ENCODE measurements at regions not wholly inside any gene's neighbourhood (a gene's known extent, or its start where the extent isn't known, plus 50 kb on each side); places are given as distances from the start of the nearest gene placed in this dataset.

DNA sequence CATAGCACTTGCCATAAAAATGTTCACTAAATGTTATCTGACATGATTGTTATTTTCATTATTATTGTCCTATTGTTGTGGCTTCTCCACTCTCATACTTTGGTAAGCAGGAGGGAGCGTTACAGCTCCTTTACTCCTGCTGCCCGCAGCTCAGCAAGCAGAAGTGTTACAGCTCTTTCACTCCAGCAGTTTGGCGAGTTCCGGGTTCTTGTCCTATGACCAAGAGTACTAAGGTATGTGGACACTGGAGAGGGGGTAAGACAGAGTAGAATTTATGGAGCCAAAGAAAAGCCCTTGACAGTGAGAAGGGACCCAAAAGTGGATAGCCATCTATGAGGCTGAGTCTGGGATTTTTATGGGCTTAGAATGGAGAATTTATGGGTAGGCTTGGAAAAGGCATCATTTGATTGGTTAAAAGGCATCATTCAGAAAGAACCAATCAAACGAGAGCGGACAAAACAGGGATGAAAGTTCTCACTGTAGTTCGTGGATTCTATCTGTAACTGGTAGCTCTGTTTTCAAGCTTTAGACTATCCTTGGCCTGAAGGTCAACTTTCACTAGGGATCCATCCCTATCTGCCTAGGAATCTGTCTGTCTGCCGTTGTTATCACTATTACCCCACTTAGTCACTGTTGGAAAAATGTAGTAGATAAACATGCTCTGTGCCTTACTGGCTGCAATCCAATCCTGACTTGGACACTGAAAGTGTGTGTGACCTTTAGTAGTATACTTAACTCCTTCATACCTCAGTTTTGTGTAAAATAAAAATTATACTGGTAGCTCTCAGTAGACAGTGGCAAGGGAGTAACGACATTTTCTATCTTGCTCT is 545.6 kb upstream of the LCORL start (continued):
- TF ChIP-seq, protein P1, sequence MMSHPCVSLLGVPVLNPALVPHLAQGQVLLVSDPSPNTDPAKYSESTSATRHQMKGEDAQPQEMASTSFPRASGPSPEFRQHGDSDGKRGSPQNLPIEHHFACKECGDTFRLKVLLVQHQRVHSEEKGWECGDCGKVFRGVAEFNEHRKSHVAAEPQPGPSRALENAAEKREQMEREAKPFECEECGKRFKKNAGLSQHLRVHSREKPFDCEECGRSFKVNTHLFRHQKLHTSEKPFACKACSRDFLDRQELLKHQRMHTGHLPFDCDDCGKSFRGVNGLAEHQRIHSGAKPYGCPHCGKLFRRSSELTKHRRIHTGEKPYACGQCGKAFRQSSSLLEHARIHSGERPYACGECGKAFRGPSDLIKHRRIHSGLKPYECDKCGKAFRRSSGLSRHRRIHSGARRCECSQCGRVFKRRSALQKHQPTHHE (CRISPR knock-in tag; IDR thresholded peaks at IDR 0.05; ENCODE audit: borderline replicate concordance): no peak
- TF ChIP-seq ZNF615 (CRISPR knock-in tag; IDR thresholded peaks at IDR 0.05; ENCODE audit: borderline replicate concordance) (no peak), ADNP (CRISPR knock-in tag; IDR thresholded peaks at IDR 0.05) (no peak), ZNF10 (CRISPR knock-in tag; IDR thresholded peaks at IDR 0.05; ENCODE audit: borderline replicate concordance, low read depth) (no peak), GATA4 (IDR thresholded peaks at IDR 0.05; ENCODE audit: borderline replicate concordance, low read depth) (peak; percentile 95), MBD4 (IDR thresholded peaks at IDR 0.05; ENCODE audit: borderline replicate concordance, low read length) (no peak), PRPF4 (IDR thresholded peaks at IDR 0.05; ENCODE audit: low read depth, low read length, poor library complexity, severe bottlenecking) (no peak), SMARCE1 (IDR thresholded peaks at IDR 0.05; ENCODE audit: borderline replicate concordance) (no peak), RELA (CRISPR knock-in tag; IDR thresholded peaks at IDR 0.05) (no peak), CREM (IDR thresholded peaks at IDR 0.05) (peak; percentile 69; the same call in 1 of the 2 replicates), CREM (CRISPR knock-in tag; IDR thresholded peaks at IDR 0.05) (no peak), SRY (CRISPR knock-in tag; IDR thresholded peaks at IDR 0.05) (no peak), ZNF556 (CRISPR knock-in tag; IDR thresholded peaks at IDR 0.05; ENCODE audit: borderline replicate concordance) (peak; percentile 34; the same call in 1 of the 2 replicates), MTA3 (CRISPR knock-in tag; IDR thresholded peaks at IDR 0.05) (no peak), ZNF772 (CRISPR knock-in tag; IDR thresholded peaks at IDR 0.05) (no peak), ZNF432 (CRISPR knock-in tag; IDR thresholded peaks at IDR 0.05; ENCODE audit: borderline replicate concordance) (no peak), ZNF564 (CRISPR knock-in tag; IDR thresholded peaks at IDR 0.05) (no peak)
- TF ChIP-seq, protein P2, sequence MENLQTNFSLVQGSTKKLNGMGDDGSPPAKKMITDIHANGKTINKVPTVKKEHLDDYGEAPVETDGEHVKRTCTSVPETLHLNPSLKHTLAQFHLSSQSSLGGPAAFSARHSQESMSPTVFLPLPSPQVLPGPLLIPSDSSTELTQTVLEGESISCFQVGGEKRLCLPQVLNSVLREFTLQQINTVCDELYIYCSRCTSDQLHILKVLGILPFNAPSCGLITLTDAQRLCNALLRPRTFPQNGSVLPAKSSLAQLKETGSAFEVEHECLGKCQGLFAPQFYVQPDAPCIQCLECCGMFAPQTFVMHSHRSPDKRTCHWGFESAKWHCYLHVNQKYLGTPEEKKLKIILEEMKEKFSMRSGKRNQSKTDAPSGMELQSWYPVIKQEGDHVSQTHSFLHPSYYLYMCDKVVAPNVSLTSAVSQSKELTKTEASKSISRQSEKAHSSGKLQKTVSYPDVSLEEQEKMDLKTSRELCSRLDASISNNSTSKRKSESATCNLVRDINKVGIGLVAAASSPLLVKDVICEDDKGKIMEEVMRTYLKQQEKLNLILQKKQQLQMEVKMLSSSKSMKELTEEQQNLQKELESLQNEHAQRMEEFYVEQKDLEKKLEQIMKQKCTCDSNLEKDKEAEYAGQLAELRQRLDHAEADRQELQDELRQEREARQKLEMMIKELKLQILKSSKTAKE (CRISPR knock-in tag; IDR thresholded peaks at IDR 0.05; ENCODE audit: borderline replicate concordance): peak; percentile 95
- TF ChIP-seq, protein P3, sequence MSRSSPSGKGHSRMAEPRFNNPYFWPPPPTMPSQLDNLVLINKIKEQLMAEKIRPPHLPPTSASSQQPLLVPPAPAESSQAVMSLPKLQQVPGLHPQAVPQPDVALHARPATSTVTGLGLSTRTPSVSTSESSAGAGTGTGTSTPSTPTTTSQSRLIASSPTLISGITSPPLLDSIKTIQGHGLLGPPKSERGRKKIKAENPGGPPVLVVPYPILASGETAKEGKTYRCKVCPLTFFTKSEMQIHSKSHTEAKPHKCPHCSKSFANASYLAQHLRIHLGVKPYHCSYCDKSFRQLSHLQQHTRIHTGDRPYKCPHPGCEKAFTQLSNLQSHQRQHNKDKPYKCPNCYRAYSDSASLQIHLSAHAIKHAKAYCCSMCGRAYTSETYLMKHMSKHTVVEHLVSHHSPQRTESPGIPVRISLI (CRISPR knock-in tag; IDR thresholded peaks at IDR 0.05; ENCODE audit: borderline replicate concordance): no peak
- TF ChIP-seq, protein P4, sequence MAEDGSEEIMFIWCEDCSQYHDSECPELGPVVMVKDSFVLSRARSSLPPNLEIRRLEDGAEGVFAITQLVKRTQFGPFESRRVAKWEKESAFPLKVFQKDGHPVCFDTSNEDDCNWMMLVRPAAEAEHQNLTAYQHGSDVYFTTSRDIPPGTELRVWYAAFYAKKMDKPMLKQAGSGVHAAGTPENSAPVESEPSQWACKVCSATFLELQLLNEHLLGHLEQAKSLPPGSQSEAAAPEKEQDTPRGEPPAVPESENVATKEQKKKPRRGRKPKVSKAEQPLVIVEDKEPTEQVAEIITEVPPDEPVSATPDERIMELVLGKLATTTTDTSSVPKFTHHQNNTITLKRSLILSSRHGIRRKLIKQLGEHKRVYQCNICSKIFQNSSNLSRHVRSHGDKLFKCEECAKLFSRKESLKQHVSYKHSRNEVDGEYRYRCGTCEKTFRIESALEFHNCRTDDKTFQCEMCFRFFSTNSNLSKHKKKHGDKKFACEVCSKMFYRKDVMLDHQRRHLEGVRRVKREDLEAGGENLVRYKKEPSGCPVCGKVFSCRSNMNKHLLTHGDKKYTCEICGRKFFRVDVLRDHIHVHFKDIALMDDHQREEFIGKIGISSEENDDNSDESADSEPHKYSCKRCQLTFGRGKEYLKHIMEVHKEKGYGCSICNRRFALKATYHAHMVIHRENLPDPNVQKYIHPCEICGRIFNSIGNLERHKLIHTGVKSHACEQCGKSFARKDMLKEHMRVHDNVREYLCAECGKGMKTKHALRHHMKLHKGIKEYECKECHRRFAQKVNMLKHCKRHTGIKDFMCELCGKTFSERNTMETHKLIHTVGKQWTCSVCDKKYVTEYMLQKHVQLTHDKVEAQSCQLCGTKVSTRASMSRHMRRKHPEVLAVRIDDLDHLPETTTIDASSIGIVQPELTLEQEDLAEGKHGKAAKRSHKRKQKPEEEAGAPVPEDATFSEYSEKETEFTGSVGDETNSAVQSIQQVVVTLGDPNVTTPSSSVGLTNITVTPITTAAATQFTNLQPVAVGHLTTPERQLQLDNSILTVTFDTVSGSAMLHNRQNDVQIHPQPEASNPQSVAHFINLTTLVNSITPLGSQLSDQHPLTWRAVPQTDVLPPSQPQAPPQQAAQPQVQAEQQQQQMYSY (CRISPR knock-in tag; IDR thresholded peaks at IDR 0.05): no peak

All from HepG2 (cell line).